Lung (tissue), 11 donors: ENCODE measurements at regions not wholly inside any gene's neighbourhood (a gene's known extent, or its start where the extent isn't known, plus 50 kb on each side); places are given as distances from the start of the nearest gene placed in this dataset.

Source experiments
- ATAC-seq: fragments of 200-7000 bp; cut with Tn5 transposase; one replicate; pipeline ENCODE4 v1.9.1; 2020; ENCODE audit warnings: moderate number of reproducible peaks; ENCODE audit not compliant: insufficient read depth, low FRiP score
- DNase-seq, 3 donors: peaks; one replicate each; pipeline ENCODE4 v3.0.0-alpha.2; 2013 to 2017
- H3K27ac ChIP-seq, 2 donors: one replicate each; pipeline ENCODE4 v1.5.1; 2013; ENCODE audit warnings: mild to moderate bottlenecking in 2 of 2, moderate library complexity in 2 of 2, control low read depth in 1 of 2, inconsistent platforms in 1 of 2, low read depth in 1 of 2, low read length in 1 of 2
- H3K27me3 ChIP-seq, 3 donors: one replicate each; pipeline ENCODE4 v1.5.1; 2013; ENCODE audit warnings: low read length in 2 of 3; ENCODE audit not compliant: control insufficient read depth in 3 of 3, insufficient read depth in 3 of 3
- H3K36me3 ChIP-seq, 4 donors: one replicate each; pipeline ENCODE4 v1.5.1; 2013; ENCODE audit warnings: low read length in 4 of 4, mild to moderate bottlenecking in 1 of 4, moderate library complexity in 1 of 4; ENCODE audit not compliant: control insufficient read depth in 4 of 4, insufficient read depth in 4 of 4
- H3K4me1 ChIP-seq, 5 donors: one replicate each; pipeline ENCODE4 v1.5.1; 2013; ENCODE audit warnings: low read length in 5 of 5, mild to moderate bottlenecking in 2 of 5, moderate library complexity in 1 of 5; ENCODE audit not compliant: control insufficient read depth in 5 of 5, insufficient read depth in 5 of 5
- H3K4me3 ChIP-seq: one replicate; pipeline ENCODE4 v1.5.1; 2013; ENCODE audit warnings: mild to moderate bottlenecking, control low read depth, moderate library complexity
- H3K9ac ChIP-seq, 2 donors: one replicate each; pipeline ENCODE4 v1.5.1; 2013; ENCODE audit warnings: low read length in 2 of 2, control low read depth in 1 of 2; ENCODE audit not compliant: insufficient read depth in 1 of 2
- H3K9me3 ChIP-seq, 4 donors: one replicate each; pipeline ENCODE4 v1.5.1; 2013; ENCODE audit warnings: low read length in 3 of 4, mild to moderate bottlenecking in 1 of 4, moderate library complexity in 1 of 4; ENCODE audit not compliant: control insufficient read depth in 4 of 4, insufficient read depth in 3 of 4
- WGBS, 2 donors: extraction: QIAGEN DNeasy Blood & Tissue Kit; methylation state at CpG; one replicate each; pipeline ENCODE4 v1.1.7; 2013; 5-methylcytosine and 5-hydroxymethylcytosine counted together
- TF ChIP-seq, protein P1 (sequence below): IDR thresholded peaks from 2 replicates; pipeline ENCODE4 v1.5.1; 2012; ENCODE audit warnings: mild to moderate bottlenecking; ENCODE audit errors: control extremely low read depth, extremely low read depth
- donor health status: control.
- donor health status: control.
- donor health status: Bipolar disorder and iron deficiency.
- donor health status: healthy.
- donor health status: DM: yes; HTN: yes; CAD: no.

GRCh38 chr4:28378109-28378830, 1517.6 kb downstream of the STIM2 start:
- WGBS, 2 donors = 78 to 81% methylated on average over 6 of the region's 6 CpGs
- Histone ChIP-seq H3K27ac (no peak overlapping the region), H3K36me3 (no peaks in the 10 kb centered on the region), H3K9me3 (no peaks in the 10 kb centered on the region), H3K27me3 (no peaks in the 10 kb centered on the region), H3K9ac (no peak overlapping the region), H3K4me3 (no peak overlapping the region), H3K4me1 (no peaks in the 10 kb centered on the region)
- TF ChIP-seq, protein P1, sequence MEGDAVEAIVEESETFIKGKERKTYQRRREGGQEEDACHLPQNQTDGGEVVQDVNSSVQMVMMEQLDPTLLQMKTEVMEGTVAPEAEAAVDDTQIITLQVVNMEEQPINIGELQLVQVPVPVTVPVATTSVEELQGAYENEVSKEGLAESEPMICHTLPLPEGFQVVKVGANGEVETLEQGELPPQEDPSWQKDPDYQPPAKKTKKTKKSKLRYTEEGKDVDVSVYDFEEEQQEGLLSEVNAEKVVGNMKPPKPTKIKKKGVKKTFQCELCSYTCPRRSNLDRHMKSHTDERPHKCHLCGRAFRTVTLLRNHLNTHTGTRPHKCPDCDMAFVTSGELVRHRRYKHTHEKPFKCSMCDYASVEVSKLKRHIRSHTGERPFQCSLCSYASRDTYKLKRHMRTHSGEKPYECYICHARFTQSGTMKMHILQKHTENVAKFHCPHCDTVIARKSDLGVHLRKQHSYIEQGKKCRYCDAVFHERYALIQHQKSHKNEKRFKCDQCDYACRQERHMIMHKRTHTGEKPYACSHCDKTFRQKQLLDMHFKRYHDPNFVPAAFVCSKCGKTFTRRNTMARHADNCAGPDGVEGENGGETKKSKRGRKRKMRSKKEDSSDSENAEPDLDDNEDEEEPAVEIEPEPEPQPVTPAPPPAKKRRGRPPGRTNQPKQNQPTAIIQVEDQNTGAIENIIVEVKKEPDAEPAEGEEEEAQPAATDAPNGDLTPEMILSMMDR = no peak
- ATAC-seq (no peak), DNase-seq (no peak)

GRCh38 chr4:28385801-28386200, 1525.2 kb downstream of the STIM2 start:
- ATAC-seq (no peak), DNase-seq (no peak)
- no peak overlapping the region for H3K4me3 ChIP-seq
- no peaks in the 10 kb centered on the region for H3K9me3 ChIP-seq
- no peaks in the 10 kb centered on the region for H3K36me3 ChIP-seq
- H3K27ac ChIP-seq = no peak overlapping the region
- H3K9ac ChIP-seq = no peak overlapping the region
- no peaks in the 10 kb centered on the region for H3K27me3 ChIP-seq
- TF ChIP-seq, protein P1 = no peak
- WGBS, 2 donors = 83 to 90% methylated on average over 2 of the region's 2 CpGs
- H3K4me1 ChIP-seq = no peaks in the 10 kb centered on the region

- Histone ChIP-seq H3K9me3 (no peaks in the 10 kb centered on the region), H3K9ac (no peak overlapping the region), H3K36me3 (no peaks in the 10 kb centered on the region), H3K27ac (no peak overlapping the region), H3K27me3 (no peaks in the 10 kb centered on the region), H3K4me3 (no peak overlapping the region), H3K4me1 (no peaks in the 10 kb centered on the region)
- ATAC-seq (no peak), DNase-seq (no peak)
- TF ChIP-seq, protein P1 = no peak
Observed at GRCh38 chr4:28386776-28387175, 1526.1 kb downstream of the STIM2 start.

- no peak for DNase-seq
- no peak overlapping the region for H3K4me3 ChIP-seq
- 73 to 74% methylated on average over 2 of the region's 2 CpGs for WGBS, 2 donors
Observed at GRCh38 chr4:28388471-28388870, 1527.8 kb downstream of the STIM2 start.

More at GRCh38 chr4:28388471-28388870, 1527.8 kb downstream of the STIM2 start:
- no peak for ATAC-seq
- TF ChIP-seq, protein P1 = no peak
- Histone ChIP-seq H3K9me3 (no peaks in the 10 kb centered on the region), H3K27me3 (no peaks in the 10 kb centered on the region), H3K9ac (no peak overlapping the region), H3K4me1 (no peaks in the 10 kb centered on the region), H3K36me3 (no peaks in the 10 kb centered on the region), H3K27ac (no peak overlapping the region)
